IMR-90 (cell line): ENCODE measurements at regions not wholly inside any gene's neighbourhood (a gene's known extent, or its start where the extent isn't known, plus 50 kb on each side); places are given as distances from the start of the nearest gene placed in this dataset.

Experiments
- ATAC-seq: fragments of 200-7000 bp; cut with Tn5 transposase; 2 replicates; pipeline ENCODE4 v1.9.1; 2020; ENCODE audit warnings: low read depth, mild to moderate bottlenecking, moderate library complexity
- BruUV-seq: library from RNA; stranded (reverse); fragments of 400-500 nt; replicated peaks from 2 replicates; lab custom pipeline; 2021; lab: Mats Ljungman, UMichigan
- CTCF ChIA-PET: fragments of 300-600 bp; formaldehyde crosslinking; extraction: SDS; loops from one replicate; lab custom pipeline; 2021; ENCODE audit warnings: antibody characterized with exemption; lab: Yijun Ruan, JAX
- POLR2A ChIA-PET: fragments of 300-600 bp; sonication (Branson Sonifier 250); formaldehyde crosslinking; loops from one replicate; lab custom pipeline; 2022; ENCODE audit warnings: antibody characterized with exemption; ENCODE audit not compliant: unreplicated experiment; lab: Charles Lee
- DNase-seq: peaks from one replicate; pipeline ENCODE4 v3.0.0; 2013
- H2AFZ ChIP-seq: replicated peaks from 2 replicates; pipeline ENCODE3; 2013; ENCODE audit warnings: low read length, mild to moderate bottlenecking; ENCODE audit not compliant: poor library complexity
- H2AK5ac ChIP-seq: 2 replicates; pipeline ENCODE4 v1.6.1; 2013; ENCODE audit warnings: low read depth, low read length, inconsistent platforms
- H2AK9ac ChIP-seq: replicated peaks from 2 replicates; pipeline ENCODE3; 2013; ENCODE audit warnings: mild to moderate bottlenecking, low read depth, low read length, moderate library complexity; ENCODE audit not compliant: poor library complexity
- H2BK120ac ChIP-seq: 2 replicates; pipeline ENCODE4 v1.6.1; 2013; ENCODE audit warnings: low read depth, low read length, inconsistent platforms
- H2BK15ac ChIP-seq: 3 replicates; pipeline ENCODE4 v1.6.1; 2013; ENCODE audit warnings: low read depth, low read length, inconsistent platforms
- H2BK20ac ChIP-seq: 2 replicates; pipeline ENCODE4 v1.6.1; 2013; ENCODE audit warnings: low read depth, mild to moderate bottlenecking, inconsistent platforms, low read length, moderate library complexity
- H2BK5ac ChIP-seq: 2 replicates; pipeline ENCODE4 v1.6.1; 2013; ENCODE audit warnings: mild to moderate bottlenecking, low read depth, low read length, inconsistent platforms; ENCODE audit not compliant: poor library complexity, severe bottlenecking
- H3K14ac ChIP-seq: replicated peaks from 2 replicates; pipeline ENCODE4 v1.6.1; 2013; ENCODE audit warnings: low read depth, low read length, inconsistent platforms
- H3K18ac ChIP-seq: 2 replicates; pipeline ENCODE4 v1.6.1; 2013; ENCODE audit warnings: low read depth, low read length, control low read depth
- H3K23ac ChIP-seq: 2 replicates; pipeline ENCODE4 v1.6.1; 2013; ENCODE audit warnings: low read depth, low read length, inconsistent platforms
- H3K27ac ChIP-seq: 2 replicates; pipeline ENCODE4 v1.5.1; 2013; ENCODE audit warnings: mild to moderate bottlenecking, control low read depth, low read length; ENCODE audit not compliant: insufficient read depth
- H3K27me3 ChIP-seq: 2 replicates; pipeline ENCODE4 v1.6.1; 2013; ENCODE audit warnings: low read length; ENCODE audit not compliant: control insufficient read depth, insufficient read depth
- H3K36me3 ChIP-seq: 2 replicates; pipeline ENCODE4 v1.6.1; 2013; ENCODE audit warnings: low read length, mixed read lengths; ENCODE audit not compliant: control insufficient read depth, insufficient read depth
- H3K4ac ChIP-seq: 2 replicates; pipeline ENCODE4 v1.6.1; 2013; ENCODE audit warnings: low read depth, low read length, inconsistent platforms
- H3K4me1 ChIP-seq: 2 replicates; pipeline ENCODE4 v1.6.1; 2013; ENCODE audit warnings: low read length, mixed read lengths; ENCODE audit not compliant: control insufficient read depth, insufficient read depth
- H3K4me2 ChIP-seq: 2 replicates; pipeline ENCODE4 v1.6.1; 2013; ENCODE audit warnings: low read depth, mild to moderate bottlenecking, control low read depth, low read length, moderate library complexity
- H3K4me3 ChIP-seq: 2 replicates; pipeline ENCODE4 v1.5.1; 2013; ENCODE audit warnings: low read depth, mild to moderate bottlenecking, control low read depth, low read length, moderate library complexity; ENCODE audit not compliant: insufficient read depth
- H3K56ac ChIP-seq: 2 replicates; pipeline ENCODE4 v1.6.1; 2013; ENCODE audit warnings: low read length, inconsistent platforms; ENCODE audit not compliant: insufficient read depth; ENCODE audit errors: extremely low read depth
- H3K79me1 ChIP-seq, 2 experiments: 2 replicates each; pipeline ENCODE4 v1.6.1; 2013; ENCODE audit warnings: low read length in 2 of 2, inconsistent platforms in 1 of 2, low read depth in 1 of 2
- H3K9ac ChIP-seq: 2 replicates; pipeline ENCODE4 v1.6.1; 2013; ENCODE audit warnings: low read depth, low read length, control low read depth
- H3K9me1 ChIP-seq: 2 replicates; pipeline ENCODE4 v1.6.1; 2013; ENCODE audit warnings: low read length, inconsistent platforms; ENCODE audit not compliant: insufficient read depth
- H3K9me3 ChIP-seq: 2 replicates; pipeline ENCODE4 v1.6.1; 2013; ENCODE audit warnings: low read length; ENCODE audit not compliant: control insufficient read depth, insufficient read depth
- H4K20me1 ChIP-seq: 2 replicates; pipeline ENCODE4 v1.6.1; 2013; ENCODE audit warnings: low read length, inconsistent platforms; ENCODE audit not compliant: insufficient read depth
- H4K5ac ChIP-seq: 2 replicates; pipeline ENCODE4 v1.6.1; 2013; ENCODE audit warnings: mild to moderate bottlenecking, low read depth, low read length, control low read depth
- H4K8ac ChIP-seq, 2 experiments: 2 replicates each; pipeline ENCODE4 v1.6.1; 2013; ENCODE audit warnings: low read depth in 2 of 2, low read length in 2 of 2, control low read depth in 1 of 2, inconsistent platforms in 1 of 2
- H4K91ac ChIP-seq: 2 replicates; pipeline ENCODE4 v1.6.1; 2013; ENCODE audit warnings: low read depth, low read length, inconsistent platforms; ENCODE audit not compliant: insufficient read depth
- BHLHE40 ChIP-seq: fragments of 150-350 bp; IDR thresholded peaks from 2 replicates; pipeline ENCODE4 v1.6.1; 2016; ENCODE audit warnings: mild to moderate bottlenecking, low read depth, low read length
- CEBPB ChIP-seq: IDR thresholded peaks from 2 replicates; pipeline ENCODE4 v1.6.1; 2012; ENCODE audit warnings: low read depth, low read length, improper control_type of control experiment
- CHD1 ChIP-seq: IDR thresholded peaks from 2 replicates; pipeline ENCODE4 v1.6.1; 2012; ENCODE audit warnings: low read depth, low read length, improper control_type of control experiment
- CTCF ChIP-seq: conservative IDR thresholded peaks from 2 replicates; pipeline ENCODE4 v1.5.1; 2012; ENCODE audit warnings: mild to moderate bottlenecking, low read depth, low read length, improper control_type of control experiment
- ELK1 ChIP-seq: fragments of 150-350 bp; IDR thresholded peaks from 2 replicates; pipeline ENCODE4 v1.6.1; 2016; ENCODE audit warnings: low read depth, mild to moderate bottlenecking, low read length, moderate library complexity, borderline replicate concordance
- FOS ChIP-seq: fragments of 150-350 bp; IDR thresholded peaks from 2 replicates; pipeline ENCODE4 v1.6.1; 2016; ENCODE audit warnings: low read depth, low read length
- MAFK ChIP-seq: IDR thresholded peaks from 2 replicates; pipeline ENCODE4 v1.6.1; 2012; ENCODE audit warnings: low read depth, low read length, improper control_type of control experiment
- MAZ ChIP-seq: IDR thresholded peaks from 2 replicates; pipeline ENCODE4 v1.6.1; 2012; ENCODE audit warnings: low read depth, mild to moderate bottlenecking, low read length, improper control_type of control experiment, moderate library complexity, borderline replicate concordance
- MXI1 ChIP-seq: IDR thresholded peaks from 2 replicates; pipeline ENCODE4 v1.6.1; 2012; ENCODE audit warnings: low read depth, mild to moderate bottlenecking, low read length, moderate library complexity, borderline replicate concordance
- NFE2L2 ChIP-seq: fragments of 150-350 bp; IDR thresholded peaks from 2 replicates; pipeline ENCODE4 v1.6.1; 2016; ENCODE audit warnings: low read depth, mild to moderate bottlenecking, low read length
- POLR2A ChIP-seq: IDR thresholded peaks from 2 replicates; pipeline ENCODE4 v1.6.1; 2012; ENCODE audit warnings: mild to moderate bottlenecking, low read depth, low read length
- RAD21 ChIP-seq: IDR thresholded peaks from 2 replicates; pipeline ENCODE4 v1.6.1; 2012; ENCODE audit warnings: low read length, improper control_type of control experiment
- RCOR1 ChIP-seq: IDR thresholded peaks from 2 replicates; pipeline ENCODE4 v1.6.1; 2012; ENCODE audit warnings: mild to moderate bottlenecking, low read length, improper control_type of control experiment; ENCODE audit not compliant: insufficient replicate concordance
- RFX5 ChIP-seq: IDR thresholded peaks from 2 replicates; pipeline ENCODE4 v1.8.0; 2012; ENCODE audit warnings: low read depth, mild to moderate bottlenecking, low read length, moderate library complexity
- SMC3 ChIP-seq: fragments of 150-350 bp; IDR thresholded peaks from 2 replicates; pipeline ENCODE4 v1.6.1; 2016; ENCODE audit warnings: low read depth, mild to moderate bottlenecking, antibody characterized with exemption, low read length, moderate library complexity
- WGBS, 2 experiments: methylation state at CpG; one replicate each; pipeline versions ENCODE4 v1.1.5 to v1.1.7; 2013; ENCODE audit warnings: missing lambda C conversion rate in 2 of 2; ENCODE audit not compliant: insufficient read length in 1 of 2; ENCODE audit errors: extremely low coverage in 2 of 2; 5-methylcytosine and 5-hydroxymethylcytosine counted together
- dilution Hi-C: fragments of 300-500 bp; cut with HindIII; formaldehyde crosslinking; loops from one replicate; pipeline ENCODE4 v1.14.3; 2018; ENCODE audit warnings: low sequenced_read_pairs; ENCODE audit not compliant: unreplicated experiment
- in situ Hi-C: fragments of 300-500 bp; cut with MboI; formaldehyde crosslinking; loops from 3 replicates; pipeline ENCODE4 v1.14.3; 2019; ENCODE audit warnings: low sequenced_read_pairs, inconsistent platforms, mixed read lengths
- intact Hi-C: fragments of 100-400 bp; cut with micrococcal nuclease; formaldehyde crosslinking; loops from 2 replicates; pipeline ENCODE4 v1.10.0; 2022

- Histone ChIP-seq H2AFZ (peak overlapping the region; percentile 93), H4K20me1 (peaks cover 3% of the 10 kb centered on the region; the same call in 1 of the 2 replicates), H3K36me3 (no peaks in the 10 kb centered on the region; the same call in 1 of the 2 replicates), H3K4me2 (peak overlapping the region; percentile 98), H2BK15ac (peak overlapping the region; percentile 91; the same call in 2 of the 3 replicates), H2AK9ac (peak overlapping the region; percentile 70), H3K56ac (peak overlapping the region; percentile 78), H3K9ac (peak overlapping the region; percentile 100), H4K91ac (peak overlapping the region; percentile 81), H2BK120ac (peak overlapping the region; percentile 94), H3K27me3 (no peaks in the 10 kb centered on the region), H3K4ac (peak overlapping the region; percentile 88), H3K4me3 (peak overlapping the region; percentile 93), H3K23ac (peak overlapping the region; percentile 99), H3K18ac (peak overlapping the region; percentile 85), H4K5ac (peak overlapping the region; percentile 28), H2BK5ac (peak overlapping the region; percentile 93), H2BK20ac (peak overlapping the region; percentile 75), H3K79me1 (peaks cover 4 to 36% of the 10 kb centered on the region in 2 experiments; a peak in 3 of 4 replicates), H3K14ac (peak overlapping the region; percentile 97), H3K27ac (peak overlapping the region; percentile 98), H3K9me1 (peaks cover 4% of the 10 kb centered on the region; the same call in 1 of the 2 replicates), H4K8ac (peak overlapping the region; percentile 64 to 81), H3K9me3 (no peaks in the 10 kb centered on the region), H3K4me1 (peaks cover 2% of the 10 kb centered on the region; the same call in 1 of the 2 replicates), H2AK5ac (peak overlapping the region; percentile 89)
- dilution Hi-C loops (no loop called here), intact Hi-C loops (loop anchor here (2.0 to 10.0 kb wide), 7 partner anchors 43 to 284 kb away; partner anchors contain the start of gene DCK), in situ Hi-C loops (loop anchor here (10.0 kb wide), 1 partner anchor 367 kb away; no protein-coding TSS in a partner anchor)
- BruUV-seq = TSS peak; percentile 15
- no peak for ATAC-seq
- DNase-seq = peak; percentile 50
- no CpG with 5 or more reads among the region's 7 CpGs for WGBS, 2 experiments
- POLR2A ChIA-PET = interaction anchor here (0.7 kb wide), 1 partner anchor 16 kb away, joined by 3 read pairs; no protein-coding TSS in a partner anchor
- CTCF ChIA-PET = interaction anchor here (1.5 to 2.3 kb wide), 3 partner anchors 40 to 365 kb away, joined by 5 to 13 read pairs (median 8); no protein-coding TSS in a partner anchor
- TF ChIP-seq MXI1 (no peak), MAZ (no peak), SMC3 (no peak), NFE2L2 (no peak), RAD21 (no peak), BHLHE40 (no peak), ELK1 (no peak), RCOR1 (no peak), RFX5 (no peak), CTCF (no peak), POLR2A (no peak), CHD1 (no peak), FOS (no peak), CEBPB (no peak), MAFK (no peak)
Measured at GRCh38 chr4:71188156-71188640, 150.6 kb upstream of the SLC4A4 start.
